ENCODE measurements at regions not wholly inside any gene's neighbourhood (a gene's known extent, or its start where the extent isn't known, plus 50 kb on each side); places are given as distances from the start of the nearest gene placed in this dataset.

GRCh38 chr3:164080208-164080607 is 998.1 kb downstream of the SI start:
- no peaks in the 10 kb centered on the region for H3K9me3 ChIP-seq (ENCODE audit: control insufficient read depth in 1 of 2, insufficient read depth in 1 of 2, low read depth in 1 of 2, low read length in 2 of 2)
- H3K4me3 ChIP-seq (replicated peaks in 1 of 2; ENCODE audit: low read depth in 1 of 2, low read length in 2 of 2): no peak overlapping the region
- BruUV-seq (replicated peaks): no TSS peak
- intact Hi-C loops (cut with micrococcal nuclease): no loop called here
- no peaks in the 10 kb centered on the region for H3K27me3 ChIP-seq (ENCODE audit: insufficient read depth, low read length)
- no peaks in the 10 kb centered on the region for H4K20me1 ChIP-seq (ENCODE audit: insufficient read depth)
- no peaks in the 10 kb centered on the region for H3K4me1 ChIP-seq (ENCODE audit: control insufficient read depth in 1 of 2, insufficient read depth in 2 of 2, low read length in 2 of 2)
- H3K36me3 ChIP-seq (ENCODE audit: control insufficient read depth in 1 of 2, insufficient read depth in 2 of 2, low read length in 2 of 2): no peaks in the 10 kb centered on the region
- no peak overlapping the region for H3K4me2 ChIP-seq (ENCODE audit: low read length)
- no peaks in the 10 kb centered on the region for H3K9me2 ChIP-seq (ENCODE audit: insufficient read depth)
- no peaks in the 10 kb centered on the region for H3K79me2 ChIP-seq (ENCODE audit: insufficient read depth, low read length)
- ChIA-PET RAD21 (ENCODE audit: low non-redundant PET in 1 of 2, low total read pairs in 2 of 2, uncharacterized antibody in 2 of 2, unreplicated experiment in 2 of 2) (no interaction called here), POLR2A (no interaction called here), CTCF (no interaction called here)
- H3K9ac ChIP-seq (ENCODE audit: low read length): no peak overlapping the region
- DNase-seq (ENCODE audit: low read depth, low spot score) (no peak), ATAC-seq (no peak)
- H3K27ac ChIP-seq (ENCODE audit: low read depth, low read length): no peak overlapping the region
- TF ChIP-seq YY1 (IDR thresholded peaks at IDR 0.05; ENCODE audit: extremely low read depth, insufficient replicate concordance, low read depth, low read length) (no peak), SP1 (IDR thresholded peaks at IDR 0.05; ENCODE audit: low read depth) (no peak), ZNF274 (IDR thresholded peaks at IDR 0.05; ENCODE audit: low read depth, low read length) (no peak), EGR1 (IDR thresholded peaks at IDR 0.05; ENCODE audit: low read depth) (no peak), EZH2phosphoT487 (IDR thresholded peaks at IDR 0.05; ENCODE audit: borderline replicate concordance) (no peak), FOSL1 (IDR thresholded peaks at IDR 0.05; ENCODE audit: low read depth) (no peak), RAD21 (IDR thresholded peaks at IDR 0.05; ENCODE audit: low read depth) (no peak), SRF (IDR thresholded peaks at IDR 0.05; ENCODE audit: low read depth) (no peak), TCF7L2 (IDR thresholded peaks at IDR 0.05; ENCODE audit: borderline replicate concordance, extremely low read depth, insufficient read depth, insufficient read length) (no peak), MAX (IDR thresholded peaks at IDR 0.05) (no peak), CBX3 (IDR thresholded peaks at IDR 0.05; ENCODE audit: low read depth) (no peak), ATF3 (IDR thresholded peaks at IDR 0.05) (no peak), SIN3A (IDR thresholded peaks at IDR 0.05; ENCODE audit: low read depth) (no peak), JUND (IDR thresholded peaks at IDR 0.05) (no peak)
- TF ChIP-seq, protein P1, sequence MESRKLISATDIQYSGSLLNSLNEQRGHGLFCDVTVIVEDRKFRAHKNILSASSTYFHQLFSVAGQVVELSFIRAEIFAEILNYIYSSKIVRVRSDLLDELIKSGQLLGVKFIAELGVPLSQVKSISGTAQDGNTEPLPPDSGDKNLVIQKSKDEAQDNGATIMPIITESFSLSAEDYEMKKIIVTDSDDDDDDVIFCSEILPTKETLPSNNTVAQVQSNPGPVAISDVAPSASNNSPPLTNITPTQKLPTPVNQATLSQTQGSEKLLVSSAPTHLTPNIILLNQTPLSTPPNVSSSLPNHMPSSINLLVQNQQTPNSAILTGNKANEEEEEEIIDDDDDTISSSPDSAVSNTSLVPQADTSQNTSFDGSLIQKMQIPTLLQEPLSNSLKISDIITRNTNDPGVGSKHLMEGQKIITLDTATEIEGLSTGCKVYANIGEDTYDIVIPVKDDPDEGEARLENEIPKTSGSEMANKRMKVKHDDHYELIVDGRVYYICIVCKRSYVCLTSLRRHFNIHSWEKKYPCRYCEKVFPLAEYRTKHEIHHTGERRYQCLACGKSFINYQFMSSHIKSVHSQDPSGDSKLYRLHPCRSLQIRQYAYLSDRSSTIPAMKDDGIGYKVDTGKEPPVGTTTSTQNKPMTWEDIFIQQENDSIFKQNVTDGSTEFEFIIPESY (IDR thresholded peaks at IDR 0.05; ENCODE audit: extremely low read depth, insufficient replicate concordance, low read length): no peak
- TF ChIP-seq, protein P2, sequence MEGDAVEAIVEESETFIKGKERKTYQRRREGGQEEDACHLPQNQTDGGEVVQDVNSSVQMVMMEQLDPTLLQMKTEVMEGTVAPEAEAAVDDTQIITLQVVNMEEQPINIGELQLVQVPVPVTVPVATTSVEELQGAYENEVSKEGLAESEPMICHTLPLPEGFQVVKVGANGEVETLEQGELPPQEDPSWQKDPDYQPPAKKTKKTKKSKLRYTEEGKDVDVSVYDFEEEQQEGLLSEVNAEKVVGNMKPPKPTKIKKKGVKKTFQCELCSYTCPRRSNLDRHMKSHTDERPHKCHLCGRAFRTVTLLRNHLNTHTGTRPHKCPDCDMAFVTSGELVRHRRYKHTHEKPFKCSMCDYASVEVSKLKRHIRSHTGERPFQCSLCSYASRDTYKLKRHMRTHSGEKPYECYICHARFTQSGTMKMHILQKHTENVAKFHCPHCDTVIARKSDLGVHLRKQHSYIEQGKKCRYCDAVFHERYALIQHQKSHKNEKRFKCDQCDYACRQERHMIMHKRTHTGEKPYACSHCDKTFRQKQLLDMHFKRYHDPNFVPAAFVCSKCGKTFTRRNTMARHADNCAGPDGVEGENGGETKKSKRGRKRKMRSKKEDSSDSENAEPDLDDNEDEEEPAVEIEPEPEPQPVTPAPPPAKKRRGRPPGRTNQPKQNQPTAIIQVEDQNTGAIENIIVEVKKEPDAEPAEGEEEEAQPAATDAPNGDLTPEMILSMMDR (IDR thresholded peaks at IDR 0.05 in 2 of 3, conservative IDR thresholded peaks at IDR 0.05 in 1 of 3; ENCODE audit: borderline replicate concordance in 1 of 3, insufficient read depth in 1 of 3, low read depth in 2 of 3, low read length in 2 of 3): no peak
- no peak overlapping the region for H2AFZ ChIP-seq (ENCODE audit: low read depth, low read length, poor library complexity, severe bottlenecking)

Measured in HCT116 (cell line).